BJ (cell line): ENCODE measurements at regions not wholly inside any gene's neighbourhood (a gene's known extent, or its start where the extent isn't known, plus 50 kb on each side); places are given as distances from the start of the nearest gene placed in this dataset.

Experiments used
- CTCF ChIA-PET: fragments of 350-600 bp; formaldehyde crosslinking; extraction: SDS; loops from one replicate; lab custom pipeline; 2021; ENCODE audit warnings: antibody characterized with exemption, inconsistent platforms; lab: Yijun Ruan, JAX
- POLR2A ChIA-PET: fragments of 300-600 bp; sonication (Branson Sonifier 250); formaldehyde crosslinking; extraction: SDS; loops from one replicate; lab custom pipeline; 2021; ENCODE audit warnings: antibody characterized with exemption; lab: Charles Lee
- DNase-seq: peaks from one replicate; pipeline ENCODE4 v3.0.0-alpha.2; 2011; ENCODE audit warnings: low read depth
- H3K27me3 ChIP-seq: 2 replicates; pipeline ENCODE4 v1.6.0; 2011; ENCODE audit warnings: low read length; ENCODE audit not compliant: control insufficient read depth, insufficient read depth
- H3K36me3 ChIP-seq: 2 replicates; pipeline ENCODE4 v1.5.1; 2011; ENCODE audit warnings: low read length; ENCODE audit not compliant: control insufficient read depth, insufficient read depth
- H3K4me3 ChIP-seq: 2 replicates; pipeline ENCODE4 v1.5.1; 2011; ENCODE audit warnings: low read depth, mild to moderate bottlenecking, control low read depth, low read length
- CTCF ChIP-seq: IDR thresholded peaks from 2 replicates; pipeline ENCODE4 v1.5.1; 2011; ENCODE audit warnings: low read depth, mild to moderate bottlenecking, control low read depth, inconsistent platforms, low read length, moderate library complexity; ENCODE audit not compliant: insufficient read depth

DNA sequence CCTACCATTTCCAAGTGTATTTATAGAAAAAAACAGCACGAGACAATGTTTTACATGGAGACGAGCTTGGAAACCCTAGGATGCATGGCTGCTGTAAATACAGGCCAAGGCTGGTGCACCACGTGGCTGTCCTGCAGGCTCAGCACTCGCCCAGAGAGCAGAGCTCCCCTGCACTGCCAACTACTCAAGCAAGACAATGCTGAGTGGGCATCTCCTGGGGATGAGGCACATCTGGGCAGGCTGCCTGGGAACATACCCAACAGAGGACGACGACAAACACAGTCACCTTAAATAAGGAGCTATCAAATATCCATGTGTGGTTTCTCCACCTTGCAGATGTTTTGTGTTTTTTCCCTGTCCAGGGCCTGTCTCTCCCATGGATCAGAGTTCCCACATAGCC, 128.3 kb upstream of the PRMT8 start:
- TF ChIP-seq CTCF = no peak
- ChIA-PET CTCF (no interaction called here), POLR2A (no interaction called here)
- no peak for DNase-seq
- Histone ChIP-seq H3K4me3 (no peak overlapping the region), H3K36me3 (no peaks in the 10 kb centered on the region), H3K27me3 (peaks cover 23% of the 10 kb centered on the region)

GRCh38 chr12:3363608-3364007, 127.4 kb upstream of the PRMT8 start:
- POLR2A ChIA-PET = no interaction called here
- CTCF ChIA-PET = interaction anchor here (0.5 kb wide), 1 partner anchor 46 kb away, joined by 3 read pairs; no protein-coding TSS in a partner anchor

GRCh38 chr12:3364226-3364625, 126.8 kb upstream of the PRMT8 start:
- no peak for DNase-seq
- peaks cover 23% of the 10 kb centered on the region for H3K27me3 ChIP-seq

More at GRCh38 chr12:3363608-3364007, 127.4 kb upstream of the PRMT8 start:
- H3K27me3 ChIP-seq = peaks cover 23% of the 10 kb centered on the region
- H3K4me3 ChIP-seq = no peak overlapping the region
- no peaks in the 10 kb centered on the region for H3K36me3 ChIP-seq
- DNase-seq = no peak
- TF ChIP-seq CTCF = no peak

GRCh38 chr12:3364661-3365462, 126.1 kb upstream of the PRMT8 start:
- CTCF ChIA-PET = no interaction called here
- no peak for DNase-seq
- POLR2A ChIA-PET = no interaction called here
- no peak for TF ChIP-seq CTCF
- Histone ChIP-seq H3K27me3 (peaks cover 26% of the 10 kb centered on the region), H3K4me3 (no peak overlapping the region), H3K36me3 (no peaks in the 10 kb centered on the region)

More at GRCh38 chr12:3364226-3364625, 126.8 kb upstream of the PRMT8 start:
- no peak overlapping the region for H3K4me3 ChIP-seq
- CTCF ChIA-PET = interaction anchor here (0.5 kb wide), 1 partner anchor 45 kb away, joined by 3 read pairs; no protein-coding TSS in a partner anchor
- no peak for TF ChIP-seq CTCF
- POLR2A ChIA-PET = no interaction called here
- H3K36me3 ChIP-seq = no peaks in the 10 kb centered on the region

- CTCF ChIA-PET = no interaction called here
- no peak for DNase-seq
- Histone ChIP-seq H3K27me3 (peaks cover 26% of the 10 kb centered on the region), H3K4me3 (no peak overlapping the region), H3K36me3 (no peaks in the 10 kb centered on the region)
- POLR2A ChIA-PET = no interaction called here
- no peak for TF ChIP-seq CTCF
These were observed 125.3 kb upstream of the PRMT8 start for GRCh38 chr12:3365463-3366411.
